HG02798 (cell line): ENCODE measurements at regions not wholly inside any gene's neighbourhood (a gene's known extent, or its start where the extent isn't known, plus 50 kb on each side); places are given as distances from the start of the nearest gene placed in this dataset.

Experiments
- ATAC-seq: cut with Tn5 transposase; IDR thresholded peaks from one replicate; pipeline ENCODE4 v1.9.1; 2021; ENCODE audit warnings: mild to moderate bottlenecking; ENCODE audit not compliant: unreplicated experiment, poor library complexity

- ATAC-seq = no peak
Observed at GRCh38 chr3:106813742-106814141, 563.5 kb upstream of the CCDC54 start.

GRCh38 chr3:106814231-106814630 is 563.0 kb upstream of the CCDC54 start:
- no peak for ATAC-seq

- no peak for ATAC-seq
Observed at GRCh38 chr3:106816838-106817237, 560.4 kb upstream of the CCDC54 start.

- ATAC-seq = no peak
Observed at GRCh38 chr3:106817706-106818105, 559.5 kb upstream of the CCDC54 start.

GRCh38 chr3:106819440-106819839 is 557.8 kb upstream of the CCDC54 start:
- no peak for ATAC-seq

- no peak for ATAC-seq
Observed at GRCh38 chr3:106820726-106821362, 556.4 kb upstream of the CCDC54 start.

GRCh38 chr3:106821801-106822200 is 555.4 kb upstream of the CCDC54 start:
- ATAC-seq = no peak

GRCh38 chr3:106822204-106822603 is 555.0 kb upstream of the CCDC54 start:
- no peak for ATAC-seq

GRCh38 chr3:106823701-106824100 is 553.5 kb upstream of the CCDC54 start:
- no peak for ATAC-seq

- ATAC-seq = no peak
Observed at GRCh38 chr3:106824856-106825255, 552.4 kb upstream of the CCDC54 start.

GRCh38 chr3:106825962-106826605 is 551.2 kb upstream of the CCDC54 start:
- ATAC-seq = no peak

GRCh38 chr3:106826791-106827311 is 550.4 kb upstream of the CCDC54 start:
- ATAC-seq = no peak

- no peak for ATAC-seq
Observed at GRCh38 chr3:106827515-106828213, 549.6 kb upstream of the CCDC54 start.

- no peak for ATAC-seq
Observed at GRCh38 chr3:106829206-106829605, 548.0 kb upstream of the CCDC54 start.

GRCh38 chr3:106830334-106830733 is 546.9 kb upstream of the CCDC54 start:
- ATAC-seq = no peak

GRCh38 chr3:106836906-106837305 is 540.3 kb upstream of the CCDC54 start:
- no peak for ATAC-seq

GRCh38 chr3:106837616-106838015 is 539.6 kb upstream of the CCDC54 start:
- no peak for ATAC-seq

- ATAC-seq = no peak
Observed at GRCh38 chr3:106839576-106840280, 537.5 kb upstream of the CCDC54 start.

GRCh38 chr3:106840319-106840718 is 536.9 kb upstream of the CCDC54 start:
- no peak for ATAC-seq

GRCh38 chr3:106842151-106842550 is 535.1 kb upstream of the CCDC54 start:
- ATAC-seq = no peak

- ATAC-seq = no peak
Observed at GRCh38 chr3:106844638-106845037, 532.6 kb upstream of the CCDC54 start.
